Spleen (tissue), 3 donors: ENCODE measurements at regions not wholly inside any gene's neighbourhood (a gene's known extent, or its start where the extent isn't known, plus 50 kb on each side); places are given as distances from the start of the nearest gene placed in this dataset.

Experiments
- POLR2A ChIP-seq, 3 donors: fragments of 450-650 bp; IDR thresholded peaks; one replicate each; pipeline ENCODE4 v1.5.1; 2017; ENCODE audit warnings: antibody characterized with exemption in 3 of 3, mild to moderate bottlenecking in 1 of 3
- POLR2AphosphoS5 ChIP-seq, 3 donors: sonication (generic); formaldehyde crosslinking; IDR thresholded peaks; one replicate each; pipeline ENCODE4 v1.5.1; 2017; ENCODE audit warnings: antibody characterized with exemption in 3 of 3

- TF ChIP-seq POLR2A (IDR thresholded peaks at IDR 0.05) (no peak), POLR2AphosphoS5 (IDR thresholded peaks at IDR 0.05) (no peak)
Observed at GRCh38 chr18:56003720-56004088, 415.7 kb upstream of the TCF4 start.
